Neural cell (in vitro differentiated cells): ENCODE measurements at regions not wholly inside any gene's neighbourhood (a gene's known extent, or its start where the extent isn't known, plus 50 kb on each side); places are given as distances from the start of the nearest gene placed in this dataset.

Source experiments
- H2AFZ ChIP-seq: fragments of 200-600, 300-800 bp; sonication (generic), shearing (Covaris generic); 2 replicates; pipeline ENCODE4 v1.6.0; 2014; ENCODE audit warnings: low read depth, mild to moderate bottlenecking, antibody characterized with exemption, low read length, moderate library complexity
- H3F3A ChIP-seq: fragments of 200-600 bp; shearing (Covaris generic); 2 replicates; pipeline ENCODE4 v1.6.1; 2016; ENCODE audit warnings: mild to moderate bottlenecking, moderate library complexity, mixed read lengths, antibody characterized with exemption, low read length; ENCODE audit not compliant: insufficient read depth, poor library complexity, severe bottlenecking
- H3K27ac ChIP-seq: fragments of 200-600, 300-800 bp; sonication (generic), shearing (Covaris generic); 2 replicates; pipeline ENCODE4 v1.5.1; 2014; ENCODE audit warnings: mild to moderate bottlenecking, low read length, moderate library complexity
- H3K27me3 ChIP-seq: fragments of 300-800, 200-600 bp; sonication (generic), shearing (Covaris generic); 2 replicates; pipeline ENCODE4 v1.6.0; 2014; ENCODE audit warnings: mild to moderate bottlenecking, low read depth, low read length, moderate library complexity; ENCODE audit not compliant: insufficient read depth
- H3K36me3 ChIP-seq: fragments of 300-800, 200-600 bp; sonication (generic), shearing (Covaris generic); 2 replicates; pipeline ENCODE4 v1.5.1; 2014; ENCODE audit warnings: mild to moderate bottlenecking, antibody characterized with exemption, low read length, moderate library complexity; ENCODE audit not compliant: insufficient read depth
- H3K4me2 ChIP-seq: fragments of 300-800, 200-600 bp; sonication (generic), shearing (Covaris generic); 2 replicates; pipeline ENCODE4 v1.6.0; 2014; ENCODE audit warnings: mild to moderate bottlenecking, low read length
- H3K4me3 ChIP-seq: fragments of 300-800, 200-600 bp; sonication (generic), shearing (Covaris generic); 2 replicates; pipeline ENCODE4 v1.5.1; 2014; ENCODE audit warnings: mild to moderate bottlenecking, low read length, moderate library complexity
- H3K79me2 ChIP-seq: fragments of 200-600 bp; shearing (Covaris generic); replicated peaks from 2 replicates; pipeline ENCODE4 v1.6.0; 2014; ENCODE audit warnings: mild to moderate bottlenecking, low read length, moderate library complexity; ENCODE audit not compliant: insufficient read depth
- H3K9ac ChIP-seq: fragments of 300-800, 200-600 bp; sonication (generic), shearing (Covaris generic); 2 replicates; pipeline ENCODE4 v1.6.1; 2016; ENCODE audit warnings: mild to moderate bottlenecking, low read length, mixed read lengths
- H3K9me2 ChIP-seq: fragments of 200-600 bp; shearing (Covaris generic); 2 replicates; pipeline ENCODE4 v1.6.1; 2016; ENCODE audit warnings: mild to moderate bottlenecking, low read length, mixed read lengths; ENCODE audit not compliant: insufficient read depth
- H3K9me3 ChIP-seq: fragments of 200-600, 300-800 bp; sonication (generic), shearing (Covaris generic); 2 replicates; pipeline ENCODE4 v1.6.1; 2016; ENCODE audit warnings: mild to moderate bottlenecking, mixed run types, low read length, moderate library complexity, mixed read lengths
- H4K20me1 ChIP-seq: fragments of 200-600 bp; shearing (Covaris generic); 2 replicates; pipeline ENCODE4 v1.6.1; 2016; ENCODE audit warnings: mild to moderate bottlenecking, mixed run types; ENCODE audit not compliant: insufficient read depth
- CTCF ChIP-seq: fragments of 450-650 bp; IDR thresholded peaks from 2 replicates; pipeline ENCODE4 v1.5.1; 2014; ENCODE audit warnings: antibody characterized with exemption, mild to moderate bottlenecking, moderate library complexity; ENCODE audit not compliant: poor library complexity, severe bottlenecking
- EP300 ChIP-seq: fragments of 450-650 bp; conservative IDR thresholded peaks from 2 replicates; pipeline ENCODE4 v1.6.1; 2014; ENCODE audit warnings: antibody characterized with exemption, mild to moderate bottlenecking, moderate library complexity; ENCODE audit not compliant: poor library complexity, severe bottlenecking
- EZH2 ChIP-seq: fragments of 200-600, 300-800 bp; shearing (Covaris generic), sonication (generic); IDR thresholded peaks from 2 replicates; pipeline ENCODE4 v1.6.1; 2014; ENCODE audit warnings: antibody characterized with exemption, low read length, borderline replicate concordance, mild to moderate bottlenecking; ENCODE audit not compliant: insufficient read depth, poor library complexity, severe bottlenecking
- MXI1 ChIP-seq: fragments of 450-650 bp; conservative IDR thresholded peaks from 2 replicates; pipeline ENCODE4 v1.6.1; 2014; ENCODE audit warnings: antibody characterized with exemption, mild to moderate bottlenecking; ENCODE audit not compliant: poor library complexity, severe bottlenecking
- POLR2AphosphoS5 ChIP-seq: IDR thresholded peaks from 2 replicates; pipeline ENCODE4 v1.6.1; 2012
- RAD21 ChIP-seq: fragments of 450-650 bp; conservative IDR thresholded peaks from 2 replicates; pipeline ENCODE4 v1.6.1; 2014; ENCODE audit warnings: antibody characterized with exemption, mild to moderate bottlenecking, moderate library complexity
- REST ChIP-seq: IDR thresholded peaks from 2 replicates; pipeline ENCODE4 v1.6.1; 2012; ENCODE audit warnings: borderline replicate concordance
- SMC3 ChIP-seq: fragments of 450-650 bp; conservative IDR thresholded peaks from 2 replicates; pipeline ENCODE4 v1.6.1; 2014; ENCODE audit warnings: antibody characterized with exemption, mild to moderate bottlenecking, moderate library complexity; ENCODE audit not compliant: poor library complexity
- TAF1 ChIP-seq: IDR thresholded peaks from 2 replicates; pipeline ENCODE4 v1.6.1; 2012; ENCODE audit warnings: low read depth

- no peaks in the 10 kb centered on the region for H4K20me1 ChIP-seq
- TF ChIP-seq MXI1 (no peak), SMC3 (no peak), EZH2 (no peak), TAF1 (no peak), RAD21 (no peak), CTCF (no peak), POLR2AphosphoS5 (peak; percentile 69), REST (no peak), EP300 (peak; percentile 89)
- no peaks in the 10 kb centered on the region for H3K36me3 ChIP-seq
- no peaks in the 10 kb centered on the region for H3K9me2 ChIP-seq
- H3K4me3 ChIP-seq: peak overlapping the region; percentile 36
- H2AFZ ChIP-seq: no peak overlapping the region
- H3K4me2 ChIP-seq: peak overlapping the region; percentile 12
- H3K9ac ChIP-seq: no peak overlapping the region
- no peaks in the 10 kb centered on the region for H3K27me3 ChIP-seq
- no peaks in the 10 kb centered on the region for H3K79me2 ChIP-seq
- peak overlapping the region; percentile 58 for H3K27ac ChIP-seq
- H3F3A ChIP-seq: no peaks in the 10 kb centered on the region
- no peaks in the 10 kb centered on the region for H3K9me3 ChIP-seq
Measured at GRCh38 chr6:95216555-95216954, 360.8 kb upstream of the MANEA start.

GRCh38 chr6:95227351-95227750 is 350.0 kb upstream of the MANEA start:
- TF ChIP-seq SMC3 (no peak), POLR2AphosphoS5 (peak; percentile 43)
- Histone ChIP-seq H3K79me2 (no peaks in the 10 kb centered on the region), H3K4me3 (no peak overlapping the region), H3K4me2 (peak overlapping the region; percentile 1), H2AFZ (no peak overlapping the region), H3K9ac (no peak overlapping the region), H3F3A (no peaks in the 10 kb centered on the region), H3K27ac (no peak overlapping the region), H3K36me3 (no peaks in the 10 kb centered on the region), H4K20me1 (no peaks in the 10 kb centered on the region), H3K9me3 (no peaks in the 10 kb centered on the region), H3K9me2 (no peaks in the 10 kb centered on the region), H3K27me3 (no peaks in the 10 kb centered on the region)

GRCh38 chr6:95228636-95229035 is 348.7 kb upstream of the MANEA start:
- no peaks in the 10 kb centered on the region for H3K79me2 ChIP-seq
- H3K9me3 ChIP-seq: no peaks in the 10 kb centered on the region
- H3K4me3 ChIP-seq: no peak overlapping the region
- H3K4me2 ChIP-seq: no peak overlapping the region
- no peak overlapping the region for H3K9ac ChIP-seq
- no peaks in the 10 kb centered on the region for H3K36me3 ChIP-seq
- no peak overlapping the region for H3K27ac ChIP-seq
- H3K27me3 ChIP-seq: no peaks in the 10 kb centered on the region
- TF ChIP-seq EZH2 (no peak), POLR2AphosphoS5 (no peak), RAD21 (no peak), REST (no peak), SMC3 (no peak), CTCF (no peak), MXI1 (no peak), TAF1 (no peak), EP300 (no peak)
- H3K9me2 ChIP-seq: no peaks in the 10 kb centered on the region
- H2AFZ ChIP-seq: no peak overlapping the region
- no peaks in the 10 kb centered on the region for H3F3A ChIP-seq
- no peaks in the 10 kb centered on the region for H4K20me1 ChIP-seq
